ENCODE measurements at regions not wholly inside any gene's neighbourhood (a gene's known extent, or its start where the extent isn't known, plus 50 kb on each side); places are given as distances from the start of the nearest gene placed in this dataset.
"Not testable (repeated sequence)": the region's sequence is repeated elsewhere in the genome, so short reads cannot be mapped to it uniquely, and the experiment has no call there.

DNA sequence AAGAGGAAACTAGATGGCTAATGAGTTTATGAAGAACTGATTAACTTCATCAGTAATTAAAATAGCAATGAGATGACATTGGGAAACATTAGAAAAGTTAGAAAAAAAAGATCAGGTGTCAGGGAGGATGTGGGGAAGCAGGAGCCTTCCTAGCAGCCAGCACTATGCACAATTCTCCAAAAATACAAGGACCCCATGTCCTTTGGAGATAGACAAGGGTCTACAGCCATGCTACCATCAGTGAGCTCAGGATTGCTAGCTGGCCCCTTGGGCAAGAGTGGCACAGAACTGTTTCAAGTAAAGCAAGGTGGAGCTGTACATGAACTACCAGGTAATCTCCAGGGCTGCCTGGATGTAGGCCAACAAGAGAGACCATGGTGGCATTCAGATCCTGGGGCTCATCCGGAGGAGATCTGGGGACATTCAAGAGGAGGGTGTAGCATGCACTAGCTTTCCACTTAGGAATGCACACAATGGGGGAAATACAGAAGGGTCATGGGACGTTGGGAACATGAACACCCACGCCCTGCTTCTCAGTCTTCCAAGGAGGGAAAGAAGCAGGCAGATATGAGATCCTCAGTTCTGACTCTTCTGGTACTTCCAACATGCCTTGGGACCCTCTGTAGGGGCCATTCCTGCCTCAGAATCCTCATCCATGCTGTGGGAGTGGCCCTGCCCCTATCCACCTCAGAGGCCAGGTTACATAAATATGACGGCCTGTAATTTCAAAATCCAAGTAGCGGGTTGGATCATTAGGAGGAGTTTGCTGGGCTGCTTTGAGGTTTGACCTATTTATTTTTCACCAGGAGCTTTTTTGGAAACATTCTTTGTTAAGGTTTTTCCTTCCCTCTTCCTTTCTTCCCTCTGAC, 82.2 kb upstream of the HABP2 start:
- no peak for DNase-seq (ENCODE audit: low spot score)

DNA sequence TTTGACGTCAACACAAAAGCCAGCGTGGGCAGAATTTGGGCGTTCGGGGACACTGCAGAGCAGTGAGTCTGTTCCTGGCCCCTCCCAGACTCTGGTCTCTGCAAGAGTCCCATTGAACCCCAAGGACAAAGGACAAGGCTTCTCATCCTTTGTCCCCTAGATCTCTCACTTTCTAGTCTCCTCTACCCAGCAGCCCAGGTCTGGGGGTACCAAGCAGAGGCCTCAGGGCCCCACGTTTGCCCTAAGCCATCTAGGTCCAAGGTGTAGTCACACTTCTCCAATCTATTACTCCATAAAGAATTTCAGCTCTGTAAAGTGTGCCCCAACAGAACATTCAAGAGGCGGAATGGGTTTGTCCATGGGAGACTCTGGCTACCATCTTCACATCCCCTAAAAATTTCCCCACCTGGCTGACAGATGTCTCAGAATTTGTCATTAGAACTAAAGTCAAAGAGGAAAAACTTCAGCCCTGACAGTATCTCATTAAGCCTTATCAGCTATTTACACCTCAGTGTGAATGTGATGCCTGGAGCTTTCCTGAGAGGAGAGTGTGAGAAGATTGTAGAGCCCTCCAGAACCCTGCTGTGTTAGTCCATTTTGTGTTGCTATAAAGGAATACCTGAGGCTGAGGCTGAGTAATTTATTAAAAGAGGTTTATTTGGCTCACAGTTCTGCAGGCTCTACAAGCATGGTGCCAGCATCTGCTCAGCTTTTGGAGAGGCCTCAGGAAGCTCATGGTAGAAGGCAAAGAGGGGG, 81.4 kb upstream of the HABP2 start:
- DNase-seq (ENCODE audit: low spot score), result no peak

DNA sequence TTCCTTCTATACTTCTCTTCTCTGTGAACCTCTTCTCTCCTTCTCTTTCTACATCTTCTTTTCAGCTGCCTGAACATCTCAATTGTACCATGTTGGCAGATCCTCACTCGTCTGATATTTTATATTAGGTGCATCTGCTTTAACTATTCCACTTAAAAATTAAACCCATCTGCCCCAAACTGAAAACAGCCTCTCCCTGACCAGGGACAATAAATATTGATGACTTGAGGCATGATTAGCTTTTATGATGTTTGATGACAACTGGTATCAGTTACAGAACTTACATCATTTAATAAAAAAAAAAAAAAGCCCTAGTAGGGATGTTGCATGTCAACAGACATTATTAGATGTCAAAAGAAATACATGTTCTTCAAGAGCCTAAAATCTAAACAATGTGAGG, 79.8 kb upstream of the HABP2 start:
- DNase-seq (ENCODE audit: low spot score), result no peak

DNA sequence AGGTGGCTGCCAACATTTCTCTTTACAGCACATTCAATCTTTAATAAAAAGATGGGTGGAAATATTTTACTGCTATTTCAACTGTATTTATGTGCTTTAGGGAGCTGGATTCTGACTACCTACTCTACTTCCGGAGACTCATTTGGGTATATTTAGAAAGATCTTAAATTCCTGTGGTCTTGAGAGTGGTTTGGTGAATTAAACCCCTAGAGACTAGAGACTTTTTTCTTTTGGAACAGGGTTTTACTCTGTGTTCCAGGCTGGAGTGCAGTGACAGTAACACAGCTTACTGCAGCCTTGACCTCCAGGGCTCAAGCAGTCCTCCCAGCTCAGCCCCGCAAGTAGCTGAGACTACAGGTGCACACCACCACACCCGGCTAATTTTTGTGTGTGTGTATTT, 79.0 kb upstream of the HABP2 start:
- DNase-seq (ENCODE audit: low spot score), result no peak

DNA sequence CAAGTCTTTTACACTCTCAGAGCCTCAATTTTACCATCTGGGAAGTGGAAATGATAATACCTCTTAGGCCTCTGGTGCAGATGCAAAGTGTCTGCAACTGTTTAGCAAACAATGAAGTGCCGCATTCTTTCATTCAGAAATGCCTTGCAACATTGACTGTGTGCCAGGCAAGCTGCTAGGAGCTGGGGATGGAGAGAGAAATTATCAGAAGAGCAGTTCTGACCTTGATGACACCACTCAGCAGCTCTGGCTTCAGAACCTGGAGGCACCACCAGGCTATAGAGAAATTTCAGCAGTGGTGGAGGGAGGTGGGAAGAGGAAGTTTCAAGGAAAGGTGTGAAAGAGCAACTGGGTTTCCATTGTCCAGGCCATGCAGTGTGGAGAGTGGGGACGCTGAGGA, 78.1 kb upstream of the HABP2 start:
- DNase-seq (ENCODE audit: low spot score), result no peak

DNA sequence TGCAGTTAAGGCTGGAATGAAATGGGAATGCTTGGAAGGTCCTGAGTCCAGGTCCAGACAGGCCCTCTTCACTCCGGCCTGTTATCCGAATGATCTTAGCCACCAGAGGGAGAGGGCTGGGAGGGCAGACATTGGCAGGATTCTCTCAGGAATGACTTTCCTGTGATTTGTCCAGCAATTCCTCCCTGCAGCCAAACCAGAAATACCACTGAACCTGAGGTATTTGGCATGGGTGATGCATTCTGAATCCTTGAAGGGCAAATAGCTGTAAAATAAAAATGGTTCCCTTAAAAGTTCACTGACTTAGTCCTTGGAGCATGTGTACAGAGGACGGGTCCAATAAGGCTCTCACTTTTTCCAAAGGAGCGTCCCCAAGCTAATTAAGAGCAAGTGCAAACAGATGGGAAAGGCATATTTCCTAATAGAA, 77.5 kb upstream of the HABP2 start:
- DNase-seq (ENCODE audit: low spot score), result no peak

GRCh38 chr10:113476191-113476590, 76.7 kb upstream of the HABP2 start:
- DNase-seq (ENCODE audit: low spot score), result no peak

DNA sequence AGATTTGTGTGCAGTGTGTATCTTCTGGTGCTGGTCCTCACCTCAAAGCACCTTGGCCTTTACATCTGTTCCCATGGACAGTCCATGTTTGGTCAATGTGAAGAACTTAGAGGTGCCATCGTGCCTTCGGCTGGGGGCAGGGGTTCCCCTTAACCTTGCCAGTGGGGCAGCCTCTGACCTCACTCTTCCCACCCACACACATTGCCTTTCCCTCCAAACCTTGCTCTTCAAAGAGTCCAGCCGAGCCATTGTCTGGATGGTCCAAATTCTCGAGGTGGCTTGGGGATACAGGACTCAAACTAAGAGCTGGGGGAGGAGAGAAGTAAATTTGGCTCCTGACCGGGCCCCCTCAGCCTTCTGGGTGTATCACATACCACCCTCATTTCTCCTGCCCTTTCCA, 76.2 kb upstream of the HABP2 start:
- no peak for DNase-seq (ENCODE audit: low spot score)

- no peak for DNase-seq (ENCODE audit: low spot score)
These were observed 75.4 kb upstream of the HABP2 start for GRCh38 chr10:113477451-113477850.

DNA sequence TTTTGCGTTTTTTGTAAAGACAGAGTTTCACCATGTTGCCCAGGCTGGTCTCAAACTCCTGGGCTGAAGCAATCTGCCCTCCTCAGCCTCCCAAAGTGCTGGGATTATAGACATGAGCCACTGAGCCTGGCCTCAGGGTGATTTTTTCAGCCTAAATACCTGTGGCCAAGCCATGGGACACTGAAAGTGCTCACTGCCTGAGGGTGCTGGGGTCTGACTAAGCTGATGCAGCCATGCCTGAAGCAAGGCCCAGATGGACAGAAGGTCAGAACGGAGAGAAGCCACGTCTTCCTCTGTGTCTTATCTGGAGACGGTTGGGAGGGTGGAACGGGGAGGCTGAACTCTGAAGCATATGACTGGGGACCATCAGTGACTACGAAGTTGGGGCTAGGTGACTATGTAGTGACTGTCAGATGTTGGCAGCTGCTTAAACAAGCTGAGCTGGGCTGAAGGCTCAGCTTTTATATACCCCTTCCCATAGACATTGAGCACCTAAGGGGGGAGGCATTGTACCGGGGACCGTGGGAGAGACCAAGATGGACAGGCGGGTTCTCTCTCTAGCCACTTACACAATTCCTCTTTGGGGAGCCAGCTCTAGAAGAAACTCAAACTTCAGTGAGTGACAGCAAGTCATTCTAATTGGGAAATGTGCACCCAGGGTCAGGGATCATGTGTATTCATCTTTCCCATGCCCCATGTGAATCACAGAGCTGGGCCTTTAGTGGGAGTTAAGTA, 73.3 kb upstream of the HABP2 start:
- DNase-seq (ENCODE audit: low spot score), result peak; percentile 59

DNA sequence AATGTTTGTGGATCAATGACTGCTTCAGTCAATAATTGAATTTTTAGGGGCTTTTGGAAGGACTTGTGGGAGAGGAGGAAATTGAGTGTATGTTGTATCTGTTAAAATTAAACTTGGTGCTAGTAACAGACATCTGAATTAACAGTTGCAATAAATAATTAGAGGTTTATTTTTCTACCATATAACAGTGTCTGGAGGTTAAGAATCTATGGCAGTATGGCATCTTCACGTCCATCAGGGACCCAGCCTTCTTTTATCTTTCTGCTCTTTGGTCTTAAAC, 72.8 kb upstream of the HABP2 start:
- DNase-seq (ENCODE audit: low spot score), result no peak

- DNase-seq (ENCODE audit: low spot score), result peak; percentile 27
These were observed 71.9 kb upstream of the HABP2 start for GRCh38 chr10:113480851-113481502.

- DNase-seq (ENCODE audit: low spot score), result no peak
These were observed 68.4 kb upstream of the HABP2 start for GRCh38 chr10:113484487-113484886.

DNA sequence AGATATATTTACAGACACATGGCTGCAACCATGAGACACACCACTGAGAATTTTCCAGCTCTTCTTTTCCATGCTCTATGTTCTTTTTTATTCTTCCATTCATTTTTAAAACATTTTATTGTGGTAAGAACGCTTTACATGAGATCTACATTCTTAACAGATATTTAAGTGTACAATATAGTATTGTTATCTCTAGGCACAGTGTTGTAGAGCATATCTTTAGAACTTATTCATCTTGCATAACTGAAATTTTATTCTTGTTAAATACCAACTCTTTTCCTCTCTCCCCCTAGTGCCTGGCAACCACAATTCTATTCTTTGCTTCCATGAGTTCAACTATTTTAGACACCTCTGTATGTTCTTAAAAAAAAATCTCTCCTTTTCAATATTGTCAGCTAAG, 67.1 kb upstream of the HABP2 start:
- DNase-seq (ENCODE audit: low spot score), result no peak

DNA sequence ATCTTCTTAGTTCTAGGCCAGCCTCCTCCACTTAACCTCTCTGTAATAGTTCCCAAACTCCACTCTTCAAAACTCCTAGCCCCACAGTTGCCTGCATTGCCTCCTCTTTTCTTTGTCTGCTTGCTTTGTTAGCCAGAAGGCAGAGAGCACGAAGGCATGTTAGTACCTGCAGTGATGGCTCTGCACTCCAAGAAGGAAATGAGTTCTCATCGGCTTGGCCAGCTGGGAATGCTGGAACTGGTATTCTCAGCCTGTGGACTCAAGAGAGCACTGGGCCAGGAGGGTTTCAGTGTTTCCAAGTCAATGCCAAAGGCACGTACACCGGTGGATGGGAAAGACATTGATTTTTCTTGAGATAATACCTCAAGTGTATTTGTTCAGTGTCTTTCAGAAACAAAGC, 66.3 kb upstream of the HABP2 start:
- no peak for DNase-seq (ENCODE audit: low spot score)

DNA sequence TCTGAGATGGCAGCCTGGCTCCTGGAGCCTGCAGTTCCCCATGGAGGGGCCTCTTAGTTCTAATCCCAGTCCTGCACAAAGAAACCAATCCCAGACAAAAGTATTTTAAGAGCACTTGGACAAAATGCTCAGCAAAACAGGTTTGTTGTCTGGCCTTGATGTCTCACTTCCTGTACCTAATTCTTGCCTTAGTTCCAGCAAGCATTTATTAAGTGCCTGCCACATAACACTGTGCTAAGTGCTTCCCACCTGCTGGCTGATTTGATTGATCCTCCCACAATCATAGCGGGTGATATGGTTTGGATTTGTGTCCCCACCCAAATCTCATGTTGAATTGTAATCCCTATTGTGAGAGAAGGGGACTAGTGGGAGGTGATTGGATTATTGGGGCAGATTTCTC, 65.7 kb upstream of the HABP2 start:
- no peak for DNase-seq (ENCODE audit: low spot score)

DNA sequence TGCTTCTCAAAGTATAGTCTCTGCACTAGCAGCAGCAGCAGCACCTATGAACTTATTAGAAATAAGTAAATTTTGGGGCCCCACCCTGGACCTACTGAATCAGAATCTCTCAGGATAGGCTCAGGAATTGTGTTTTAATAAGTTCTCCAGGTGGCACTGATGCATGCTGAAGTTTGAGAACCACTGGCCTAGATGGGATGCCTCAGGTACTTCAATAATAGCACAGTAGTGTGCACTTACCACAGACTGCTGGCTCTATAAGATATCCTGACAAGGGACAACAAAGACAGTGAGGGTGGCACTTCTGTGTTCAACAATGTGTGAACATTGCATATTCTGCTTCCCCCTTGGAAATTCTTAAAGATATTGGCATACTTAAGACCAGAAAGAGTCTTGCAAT, 64.7 kb upstream of the HABP2 start:
- no peak for DNase-seq (ENCODE audit: low spot score)

- DNase-seq (ENCODE audit: low spot score), result not testable (repeated sequence)
These were observed 63.3 kb upstream of the HABP2 start for GRCh38 chr10:113489522-113489921.

DNA sequence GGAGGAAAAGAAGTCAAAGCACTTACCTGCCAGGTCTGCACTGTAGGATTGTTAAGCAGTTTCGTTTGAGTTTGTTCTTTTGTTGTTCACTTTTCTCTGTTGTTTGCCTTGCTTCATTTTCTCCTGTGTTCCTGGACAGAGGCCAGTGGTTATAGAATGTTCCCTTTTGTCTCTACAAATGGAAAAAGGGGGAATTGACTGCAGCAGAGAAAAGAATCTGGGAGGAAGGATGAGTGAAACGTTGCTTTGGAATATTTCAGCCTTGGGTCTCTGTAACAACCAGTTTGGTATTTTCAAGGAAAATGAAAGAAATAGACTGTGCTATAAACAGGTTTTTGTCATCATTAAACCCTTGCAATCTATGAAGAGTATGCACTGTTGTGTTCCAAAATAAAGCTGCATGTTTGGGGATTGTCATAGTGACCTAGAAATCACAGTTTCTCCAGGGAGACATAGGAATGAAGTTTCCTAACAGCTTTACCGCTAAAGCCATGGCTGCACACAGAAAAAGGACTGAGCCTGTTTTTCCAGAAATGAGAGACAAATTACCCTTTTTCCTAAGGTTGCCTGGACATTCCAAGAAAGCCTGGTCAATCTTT, 60.8 kb upstream of the HABP2 start:
- DNase-seq (ENCODE audit: low spot score), result no peak

DNA sequence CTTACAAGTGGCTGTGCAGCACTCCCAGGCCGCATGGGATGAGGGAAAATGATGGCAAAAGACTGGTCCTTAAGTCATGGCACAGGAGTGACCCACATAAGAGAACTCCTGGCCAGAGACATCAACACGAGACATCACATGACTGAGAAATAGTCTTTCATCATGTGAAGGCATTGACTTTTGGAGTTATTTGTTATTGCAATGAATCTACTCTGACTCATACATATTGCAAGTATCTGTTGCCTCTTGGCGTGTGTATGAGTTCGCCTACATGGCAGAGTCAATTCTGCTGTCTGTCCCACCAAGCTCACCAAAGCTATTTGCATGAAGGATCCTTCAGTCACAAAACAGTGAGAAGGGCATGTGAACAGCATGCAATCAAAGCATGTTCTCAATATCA, 59.7 kb upstream of the HABP2 start:
- DNase-seq (ENCODE audit: low spot score), result no peak

- no peak for DNase-seq (ENCODE audit: low spot score)
These were observed 59.0 kb upstream of the HABP2 start for GRCh38 chr10:113493882-113494301.

- DNase-seq (ENCODE audit: low spot score), result no peak
These were observed 58.1 kb upstream of the HABP2 start for GRCh38 chr10:113494761-113495160.
